NCI-H345 treated with DMSO at 0.1 percent for 48 hours (cell line): ENCODE measurements at regions not wholly inside any gene's neighbourhood (a gene's known extent, or its start where the extent isn't known, plus 50 kb on each side); places are given as distances from the start of the nearest gene placed in this dataset.
"Not testable (repeated sequence)": the region's sequence is repeated elsewhere in the genome, so short reads cannot be mapped to it uniquely, and the experiment has no call there.

Source experiments
- DNase-seq: peaks from one replicate; lab custom pipeline; 2025; ENCODE audit not compliant: unreplicated experiment; lab: John Stamatoyannopoulos, UW

GRCh38 chrX:11836284-11836683 lies 78.2 kb downstream of the MSL3 start:
- no peak for DNase-seq

GRCh38 chrX:11837437-11837836 lies 79.4 kb downstream of the MSL3 start:
- DNase-seq, result no peak

GRCh38 chrX:11864171-11864570 lies 106.1 kb downstream of the MSL3 start:
- no peak for DNase-seq

- DNase-seq, result no peak
Measured at GRCh38 chrX:11867610-11868345, 109.7 kb downstream of the MSL3 start.

GRCh38 chrX:11870789-11871188 lies 112.8 kb downstream of the MSL3 start:
- no peak for DNase-seq

- no peak for DNase-seq
Measured at GRCh38 chrX:11881485-11882170, 123.6 kb downstream of the MSL3 start.

GRCh38 chrX:11886745-11887144 lies 128.7 kb downstream of the MSL3 start:
- no peak for DNase-seq

GRCh38 chrX:11887175-11887574 lies 129.1 kb downstream of the MSL3 start:
- no peak for DNase-seq

GRCh38 chrX:11888421-11888820 lies 130.4 kb downstream of the MSL3 start:
- DNase-seq, result no peak

- no peak for DNase-seq
Measured at GRCh38 chrX:11889791-11890190, 131.8 kb downstream of the MSL3 start.

GRCh38 chrX:11890836-11891514 lies 132.9 kb downstream of the MSL3 start:
- no peak for DNase-seq

GRCh38 chrX:11893933-11894710 lies 136.1 kb downstream of the MSL3 start:
- no peak for DNase-seq

GRCh38 chrX:11899091-11899490 lies 141.1 kb downstream of the MSL3 start:
- DNase-seq, result no peak

GRCh38 chrX:11905933-11906332 lies 147.9 kb downstream of the MSL3 start:
- DNase-seq, result not testable (repeated sequence)

GRCh38 chrX:11908371-11908770 lies 150.3 kb downstream of the MSL3 start:
- DNase-seq, result no peak

GRCh38 chrX:11913001-11913400 lies 155.0 kb downstream of the MSL3 start:
- no peak for DNase-seq

GRCh38 chrX:11929476-11929875 lies 171.4 kb downstream of the MSL3 start:
- no peak for DNase-seq

- no peak for DNase-seq
Measured at GRCh38 chrX:11932423-11932822, 174.4 kb downstream of the MSL3 start.

GRCh38 chrX:11934089-11934488 lies 176.1 kb downstream of the MSL3 start:
- DNase-seq, result no peak

GRCh38 chrX:11941571-11941970 lies 183.5 kb downstream of the MSL3 start:
- DNase-seq, result no peak

GRCh38 chrX:11944501-11944900 lies 186.5 kb downstream of the MSL3 start:
- DNase-seq, result no peak
